B cell (primary cell): ENCODE measurements at regions not wholly inside any gene's neighbourhood (a gene's known extent, or its start where the extent isn't known, plus 50 kb on each side); places are given as distances from the start of the nearest gene placed in this dataset.

Experiments used
- ATAC-seq: fragments of 200-7000 bp; cut with Tn5 transposase; one replicate; pipeline ENCODE4 v1.10.0; 2021; ENCODE audit warnings: low read depth, mild to moderate bottlenecking, moderate number of reproducible peaks, moderate library complexity
- CTCF ChIA-PET: fragments of 350-600 bp; sonication (Branson Sonifier 250); formaldehyde crosslinking; loops from one replicate; lab custom pipeline; 2021; ENCODE audit warnings: antibody characterized with exemption, inconsistent platforms; lab: Charles Lee
- POLR2A ChIA-PET: fragments of 350-600 bp; sonication (Branson Sonifier 250); formaldehyde crosslinking; loops from one replicate; lab custom pipeline; 2021; ENCODE audit warnings: antibody characterized with exemption; lab: Charles Lee
- DNase-seq: peaks from one replicate; pipeline ENCODE4 v3.0.0; 2013
- H2AFZ ChIP-seq: 2 replicates; pipeline ENCODE4 v1.6.1; 2012; ENCODE audit warnings: mild to moderate bottlenecking, low read depth, low read length; ENCODE audit not compliant: insufficient read depth, poor library complexity, severe bottlenecking
- H3K27ac ChIP-seq, 2 donors: 1 replicate in 1 of 2; 2 replicates in 1 of 2; pipeline ENCODE4 v1.5.1; 2012 to 2013; ENCODE audit warnings: low read length in 2 of 2, mild to moderate bottlenecking in 2 of 2, moderate library complexity in 1 of 2
- H3K27me3 ChIP-seq, 4 experiments: fragments of 200-600 bp in 1 of 4; sonication (generic) in 1 of 4; replicated peaks in 1 of 4; 1 replicate in 2 of 4; 2 replicates in 2 of 4; pipeline versions ENCODE4 v1.6.1 to v1.7.0; 2013 to 2016; ENCODE audit warnings: low read length in 3 of 4, mild to moderate bottlenecking in 2 of 4, mixed read lengths in 1 of 4, moderate library complexity in 1 of 4; ENCODE audit not compliant: insufficient read depth in 4 of 4, control insufficient read depth in 3 of 4; ENCODE audit errors: control extremely low read depth in 1 of 4
- H3K36me3 ChIP-seq, 2 experiments: replicated peaks in 1 of 2; 1 replicate in 1 of 2; 2 replicates in 1 of 2; pipeline versions ENCODE4 v1.6.1 to v1.7.1; 2013; ENCODE audit warnings: low read length in 1 of 2; ENCODE audit not compliant: insufficient read depth in 2 of 2, control insufficient read depth in 1 of 2; ENCODE audit errors: control extremely low read depth in 1 of 2, extremely low read depth in 1 of 2
- H3K4me1 ChIP-seq, 2 donors: fragments of 200-600 bp in 1 of 2; sonication (generic) in 1 of 2; 1 replicate in 1 of 2; 2 replicates in 1 of 2; pipeline versions ENCODE4 v1.5.1 to v1.6.1; 2013 to 2017; ENCODE audit warnings: low read length in 2 of 2; ENCODE audit not compliant: control insufficient read depth in 2 of 2, insufficient read depth in 2 of 2
- H3K4me2 ChIP-seq: replicated peaks from 2 replicates; pipeline ENCODE3; 2012; ENCODE audit warnings: mild to moderate bottlenecking, low read depth, low read length; ENCODE audit not compliant: poor library complexity, severe bottlenecking
- H3K4me3 ChIP-seq, 5 experiments: fragments of 200-600 bp in 1 of 5; sonication (generic) in 1 of 5; 1 replicate in 3 of 5; 2 replicates in 2 of 5; pipeline versions ENCODE4 v1.5.1 to v1.7.0; 2011 to 2016; ENCODE audit warnings: low read length in 4 of 5, mild to moderate bottlenecking in 4 of 5, low read depth in 2 of 5, control low read depth in 1 of 5, moderate library complexity in 1 of 5; ENCODE audit not compliant: insufficient read depth in 1 of 5; ENCODE audit errors: control extremely low read depth in 1 of 5, extremely low read depth in 1 of 5
- H3K79me2 ChIP-seq: fragments of 200-600 bp; sonication (generic); one replicate; pipeline ENCODE4 v1.6.0; 2016; ENCODE audit warnings: low read length; ENCODE audit not compliant: control insufficient read depth, insufficient read depth
- H3K9ac ChIP-seq: fragments of 200-600 bp; sonication (generic); 2 replicates; pipeline ENCODE4 v1.6.1; 2017; ENCODE audit warnings: mild to moderate bottlenecking, low read length, moderate library complexity
- H3K9me3 ChIP-seq, 3 donors: one replicate each; pipeline versions ENCODE4 v1.6.1 to v1.7.1; 2013; ENCODE audit warnings: low read length in 2 of 3; ENCODE audit not compliant: control insufficient read depth in 2 of 3, insufficient read depth in 1 of 3; ENCODE audit errors: control extremely low read depth in 1 of 3
- H4K20me1 ChIP-seq: 2 replicates; pipeline ENCODE4 v1.6.0; 2012; ENCODE audit warnings: mild to moderate bottlenecking, low read length; ENCODE audit not compliant: insufficient read depth, control insufficient read depth, poor library complexity, severe bottlenecking
- H3K27ac Mint-ChIP-seq: one replicate; pipeline ENCODE4 v1.8.0; 2021; ENCODE audit warnings: mixed read lengths
- H3K27me3 Mint-ChIP-seq: one replicate; pipeline ENCODE4 v1.8.0; 2021; ENCODE audit warnings: mixed read lengths
- H3K4me1 Mint-ChIP-seq: one replicate; pipeline ENCODE4 v1.8.0; 2021; ENCODE audit warnings: mixed read lengths
- H3K4me3 Mint-ChIP-seq: one replicate; pipeline ENCODE4 v1.8.0; 2021; ENCODE audit warnings: mixed read lengths
- H3K9me3 Mint-ChIP-seq: one replicate; pipeline ENCODE4 v1.8.0; 2022; ENCODE audit warnings: mixed read lengths; ENCODE audit not compliant: insufficient read depth
- CTCF ChIP-seq: fragments of 200-600 bp; IDR thresholded peaks from one replicate; pipeline ENCODE4 v1.8.0; 2022; ENCODE audit warnings: antibody characterized with exemption, mild to moderate bottlenecking
- EZH2 ChIP-seq: IDR thresholded peaks from 2 replicates; pipeline ENCODE4 v1.6.1; 2012; ENCODE audit warnings: borderline replicate concordance, low read depth, mild to moderate bottlenecking, moderate library complexity, low read length; ENCODE audit not compliant: insufficient read depth, poor library complexity, severe bottlenecking
- WGBS: methylation state at CpG from one replicate; pipeline ENCODE4 v1.1.5; 2013; ENCODE audit warnings: missing lambda C conversion rate; ENCODE audit not compliant: insufficient coverage; 5-methylcytosine and 5-hydroxymethylcytosine counted together
- intact Hi-C: fragments of 100-400 bp; cut with micrococcal nuclease; formaldehyde crosslinking; loops from one replicate; pipeline ENCODE4 v1.10.0; 2022

- H3K36me3 ChIP-seq = no peaks in the 10 kb centered on the region
- DNase-seq (no peak), ATAC-seq (no peak)
- Mint-ChIP-seq H3K27ac (no peak overlapping the region), H3K27me3 (peaks cover 7% of the 10 kb centered on the region), H3K9me3 (no peaks in the 10 kb centered on the region), H3K4me3 (no peak overlapping the region), H3K4me1 (no peaks in the 10 kb centered on the region)
- no peak overlapping the region for H2AFZ ChIP-seq
- H3K4me3 ChIP-seq = no peak overlapping the region
- TF ChIP-seq EZH2 (no peak), CTCF (no peak)
- H3K4me2 ChIP-seq = no peak overlapping the region
- H3K9me3 ChIP-seq = peaks cover 0 to 10% (median 0%) of the 10 kb centered on the region in 3 donors
- CTCF ChIA-PET = no interaction called here
- 54% methylated on average over 2 of the region's 4 CpGs for WGBS
- H3K79me2 ChIP-seq = no peaks in the 10 kb centered on the region
- H4K20me1 ChIP-seq = no peaks in the 10 kb centered on the region
- H3K27ac ChIP-seq = no peak overlapping the region
- intact Hi-C loops = no loop called here
- H3K27me3 ChIP-seq = no peaks in the 10 kb centered on the region
- H3K9ac ChIP-seq = no peak overlapping the region
- POLR2A ChIA-PET = no interaction called here
- no peaks in the 10 kb centered on the region for H3K4me1 ChIP-seq
Measured at GRCh38 chr11:112722876-112723275, 238.3 kb upstream of the NCAM1 start.

DNA sequence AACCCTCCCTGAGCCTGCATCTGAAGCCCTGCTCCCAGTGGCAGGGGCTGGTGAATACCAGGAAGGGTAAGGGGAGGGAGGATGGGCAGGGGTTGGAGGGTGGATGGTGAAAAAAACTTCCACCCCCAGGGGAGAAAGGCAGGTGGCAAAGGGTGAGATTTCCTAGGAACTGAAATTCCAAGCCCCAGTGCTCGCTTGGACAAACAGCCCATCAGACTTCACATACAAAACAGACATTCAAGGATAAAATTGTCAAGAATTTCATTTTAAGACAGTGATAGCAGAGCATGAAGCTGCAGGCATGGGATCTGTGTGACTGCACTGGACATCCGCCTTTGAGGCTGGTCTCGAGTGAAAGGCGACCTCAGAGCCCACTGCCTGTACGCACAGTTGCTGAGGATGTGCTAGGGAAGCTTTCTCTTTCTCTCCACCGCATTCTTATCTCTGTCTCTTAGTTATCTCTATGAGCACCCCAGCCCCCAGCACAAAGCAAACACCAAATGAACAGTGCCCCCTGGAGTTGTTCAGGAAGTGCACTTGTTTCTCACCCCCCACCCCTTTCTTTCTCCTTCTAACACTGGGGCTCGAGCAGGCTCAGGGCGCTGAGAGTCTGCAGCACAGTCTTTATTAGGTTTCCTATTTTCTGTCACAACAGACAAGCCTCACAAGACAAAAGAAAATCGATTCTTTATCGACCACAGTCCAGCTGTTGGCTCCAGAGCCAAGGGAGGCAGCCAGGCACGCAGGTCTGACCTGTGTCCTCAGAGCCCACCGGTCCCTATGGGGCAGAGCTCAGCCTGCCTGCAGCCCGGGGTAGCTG, 237.3 kb upstream of the NCAM1 start:
- CTCF ChIA-PET = no interaction called here
- POLR2A ChIA-PET = no interaction called here
- Histone ChIP-seq H3K4me3 (no peak overlapping the region), H3K9me3 (peaks cover 0 to 10% (median 0%) of the 10 kb centered on the region in 3 donors), H3K27me3 (no peaks in the 10 kb centered on the region), H3K4me2 (no peak overlapping the region), H3K79me2 (no peaks in the 10 kb centered on the region), H3K27ac (no peak overlapping the region), H3K36me3 (no peaks in the 10 kb centered on the region), H3K9ac (no peak overlapping the region), H2AFZ (no peak overlapping the region), H3K4me1 (no peaks in the 10 kb centered on the region), H4K20me1 (no peaks in the 10 kb centered on the region)
- 79% methylated on average over 12 of the region's 13 CpGs for WGBS
- Mint-ChIP-seq H3K9me3 (no peaks in the 10 kb centered on the region), H3K27me3 (peaks cover 10% of the 10 kb centered on the region), H3K4me1 (no peaks in the 10 kb centered on the region), H3K4me3 (no peak overlapping the region), H3K27ac (no peak overlapping the region)
- TF ChIP-seq EZH2 (no peak), CTCF (no peak)
- DNase-seq (no peak), ATAC-seq (no peak)
- intact Hi-C loops = no loop called here
